ENCODE measurements at regions not wholly inside any gene's neighbourhood (a gene's known extent, or its start where the extent isn't known, plus 50 kb on each side); places are given as distances from the start of the nearest gene placed in this dataset.
"Not testable (repeated sequence)": the region's sequence is repeated elsewhere in the genome, so short reads cannot be mapped to it uniquely, and the experiment has no call there.

DNA sequence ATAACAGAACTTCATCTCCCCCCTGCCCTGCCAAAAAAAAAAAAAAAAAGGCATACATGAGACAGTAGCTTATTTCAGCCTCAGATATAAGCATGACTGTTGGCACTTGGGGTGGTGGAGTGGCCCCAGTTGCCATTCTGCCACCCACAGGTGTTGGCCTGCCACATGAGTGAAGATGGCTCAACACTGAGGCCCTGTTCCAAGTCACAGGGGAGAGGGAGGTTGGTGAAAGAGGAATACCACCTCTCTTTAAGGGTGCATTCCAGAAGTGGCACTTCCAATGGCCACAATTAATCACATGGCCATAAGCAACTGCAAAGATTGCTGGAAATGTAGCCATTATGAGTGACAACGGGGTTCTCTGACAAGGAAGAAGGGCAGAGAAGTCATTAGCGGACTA is 61.9 kb upstream of the JARID2 start:
- no peaks in the 10 kb centered on the region for H3K79me2 ChIP-seq (ENCODE audit: insufficient read depth, low read length)
- H3K4me2 ChIP-seq (ENCODE audit: low read depth, low read length, poor library complexity, severe bottlenecking): no peak overlapping the region
- H3K27ac ChIP-seq (ENCODE audit: low read depth, low read length): no peak overlapping the region
- no peaks in the 10 kb centered on the region for H3K36me3 ChIP-seq (ENCODE audit: low read length)
- H3K27me3 ChIP-seq (ENCODE audit: low read length): no peaks in the 10 kb centered on the region
- H3K9me2 ChIP-seq (replicated peaks; ENCODE audit: insufficient read depth, low read length): no peaks in the 10 kb centered on the region
- no peak overlapping the region for H2AFZ ChIP-seq (ENCODE audit: low read depth, low read length, severe bottlenecking)
- H3K9me3 ChIP-seq (ENCODE audit: insufficient read depth, low read length): no peaks in the 10 kb centered on the region
- no peaks in the 10 kb centered on the region for H3F3A ChIP-seq (ENCODE audit: insufficient read depth)
- no peaks in the 10 kb centered on the region for H4K20me1 ChIP-seq (ENCODE audit: low read depth, low read length)
- TF ChIP-seq CTCF (IDR thresholded peaks at IDR 0.05; ENCODE audit: insufficient read depth, low read length, poor library complexity, severe bottlenecking) (no peak), EZH2phosphoT487 (conservative IDR thresholded peaks at IDR 0.05; ENCODE audit: low read length) (no peak)
- no peak overlapping the region for H3K9ac ChIP-seq (ENCODE audit: low read length)
- no peak overlapping the region for H3K4me3 ChIP-seq (ENCODE audit: insufficient read depth, low read length, poor library complexity, severe bottlenecking)

DNA sequence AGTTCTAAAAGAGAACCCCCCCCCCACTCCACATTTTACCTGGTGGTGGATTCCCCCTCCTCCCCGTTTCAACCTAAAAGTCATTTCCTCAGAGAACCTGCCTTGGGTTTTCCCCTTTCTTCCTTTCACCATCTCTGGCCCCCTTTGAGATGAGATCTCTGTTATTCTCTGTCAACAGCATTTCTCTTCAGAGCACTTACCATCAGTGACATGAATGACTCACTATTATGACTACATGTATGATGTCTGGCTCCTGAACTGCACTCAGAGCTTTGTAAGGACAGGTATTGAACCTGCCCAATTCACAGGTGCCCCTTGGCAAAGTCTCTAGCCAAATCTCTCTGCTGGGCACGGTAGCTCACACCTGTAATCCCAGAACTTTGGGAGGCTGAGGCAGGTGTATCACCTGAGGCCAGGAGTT is 61.4 kb upstream of the JARID2 start:
- TF ChIP-seq CTCF (IDR thresholded peaks at IDR 0.05; ENCODE audit: insufficient read depth, low read length, poor library complexity, severe bottlenecking): no peak
- TF ChIP-seq EZH2phosphoT487 (conservative IDR thresholded peaks at IDR 0.05; ENCODE audit: low read length): no peak
- Histone ChIP-seq H3F3A (ENCODE audit: insufficient read depth) (no peaks in the 10 kb centered on the region), H3K79me2 (ENCODE audit: insufficient read depth, low read length) (no peaks in the 10 kb centered on the region), H3K4me2 (ENCODE audit: low read depth, low read length, poor library complexity, severe bottlenecking) (no peak overlapping the region), H3K9ac (ENCODE audit: low read length) (no peak overlapping the region), H2AFZ (ENCODE audit: low read depth, low read length, severe bottlenecking) (no peak overlapping the region), H4K20me1 (ENCODE audit: low read depth, low read length) (no peaks in the 10 kb centered on the region), H3K9me3 (ENCODE audit: insufficient read depth, low read length) (no peaks in the 10 kb centered on the region), H3K36me3 (ENCODE audit: low read length) (no peaks in the 10 kb centered on the region), H3K27ac (ENCODE audit: low read depth, low read length) (no peak overlapping the region), H3K9me2 (replicated peaks; ENCODE audit: insufficient read depth, low read length) (no peaks in the 10 kb centered on the region), H3K4me3 (ENCODE audit: insufficient read depth, low read length, poor library complexity, severe bottlenecking) (no peak overlapping the region), H3K27me3 (ENCODE audit: low read length) (no peaks in the 10 kb centered on the region)

DNA sequence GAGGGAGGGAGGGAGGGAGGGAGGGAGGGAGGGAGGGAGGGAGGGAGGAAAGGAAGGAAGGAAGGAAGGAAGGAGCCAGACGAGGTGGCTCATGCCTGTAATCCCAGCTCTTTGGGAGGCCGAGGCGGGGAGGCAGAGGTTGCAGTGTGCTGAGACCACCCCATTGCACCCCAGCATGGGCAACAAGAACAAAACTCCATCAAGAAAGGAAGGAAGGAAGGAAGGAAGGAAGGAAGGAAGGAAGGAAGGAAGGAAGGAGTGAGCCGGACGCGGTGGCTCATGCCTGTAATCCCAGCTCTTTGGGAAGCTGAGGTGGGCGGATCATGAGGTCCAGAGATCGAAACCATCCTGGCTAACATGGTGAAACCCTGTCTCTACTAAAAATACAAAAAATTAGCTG is 60.8 kb upstream of the JARID2 start:
- not testable (repeated sequence) for H3F3A ChIP-seq (ENCODE audit: insufficient read depth); H3K4me2 ChIP-seq (ENCODE audit: low read depth, low read length, poor library complexity, severe bottlenecking); H3K36me3 ChIP-seq (ENCODE audit: low read length); H3K27me3 ChIP-seq (ENCODE audit: low read length); H3K27ac ChIP-seq (ENCODE audit: low read depth, low read length); H3K9me2 ChIP-seq (replicated peaks; ENCODE audit: insufficient read depth, low read length); H3K9me3 ChIP-seq (ENCODE audit: insufficient read depth, low read length); H3K9ac ChIP-seq (ENCODE audit: low read length); H3K79me2 ChIP-seq (ENCODE audit: insufficient read depth, low read length); H3K4me3 ChIP-seq (ENCODE audit: insufficient read depth, low read length, poor library complexity, severe bottlenecking); H2AFZ ChIP-seq (ENCODE audit: low read depth, low read length, severe bottlenecking); H4K20me1 ChIP-seq (ENCODE audit: low read depth, low read length)

DNA sequence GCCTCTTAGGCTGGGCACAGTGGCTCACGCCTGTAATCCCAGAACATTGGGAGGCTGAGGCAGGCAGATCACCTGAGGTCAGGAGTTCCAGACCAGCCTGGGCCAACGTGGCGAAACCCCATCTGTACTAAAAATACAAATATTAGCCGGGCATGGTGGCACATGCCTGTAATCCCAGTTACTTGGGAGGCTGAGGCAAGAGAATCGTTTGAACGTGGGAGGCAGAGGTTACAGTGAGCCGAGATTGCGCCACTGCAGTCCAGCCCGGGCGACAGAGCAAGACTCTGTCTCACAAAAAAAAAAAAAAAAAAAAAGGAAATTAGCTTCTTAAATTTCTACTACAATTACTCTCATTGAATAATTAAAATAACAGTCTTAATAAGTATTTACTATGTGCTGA is 52.4 kb upstream of the JARID2 start:
- H3K27me3 ChIP-seq (ENCODE audit: low read length); H3K79me2 ChIP-seq (ENCODE audit: insufficient read depth, low read length); H3K4me2 ChIP-seq (ENCODE audit: low read depth, low read length, poor library complexity, severe bottlenecking); H3K9ac ChIP-seq (ENCODE audit: low read length); H3K36me3 ChIP-seq (ENCODE audit: low read length); H3K9me3 ChIP-seq (ENCODE audit: insufficient read depth, low read length); H2AFZ ChIP-seq (ENCODE audit: low read depth, low read length, severe bottlenecking); H3K4me3 ChIP-seq (ENCODE audit: insufficient read depth, low read length, poor library complexity, severe bottlenecking); H3K9me2 ChIP-seq (replicated peaks; ENCODE audit: insufficient read depth, low read length); H3K27ac ChIP-seq (ENCODE audit: low read depth, low read length); H3F3A ChIP-seq (ENCODE audit: insufficient read depth); H4K20me1 ChIP-seq (ENCODE audit: low read depth, low read length): not testable (repeated sequence)
